ENCODE measurements at regions not wholly inside any gene's neighbourhood (a gene's known extent, or its start where the extent isn't known, plus 50 kb on each side); places are given as distances from the start of the nearest gene placed in this dataset.

- TF ChIP-seq CDX4 (CRISPR knock-in tag; IDR thresholded peaks at IDR 0.05; ENCODE audit: borderline replicate concordance) (no peak), FOXJ3 (CRISPR knock-in tag; IDR thresholded peaks at IDR 0.05; ENCODE audit: borderline replicate concordance) (no peak), ELF4 (CRISPR knock-in tag; IDR thresholded peaks at IDR 0.05; ENCODE audit: low read depth) (no peak), ERG (CRISPR knock-in tag; IDR thresholded peaks at IDR 0.05) (no peak), TEAD4 (CRISPR knock-in tag; IDR thresholded peaks at IDR 0.05) (no peak), MYBL2 (CRISPR knock-in tag; IDR thresholded peaks at IDR 0.05) (no peak), MLX (CRISPR knock-in tag; IDR thresholded peaks at IDR 0.05) (no peak)
Observed at GRCh38 chr13:77820431-77821149, 98.0 kb downstream of the EDNRB start (continued).

GRCh38 chr13:77817521-77817920 is 101.1 kb downstream of the EDNRB start:
- CTCF ChIA-PET: no interaction called here
- Mint-ChIP-seq H3K4me1 (no peaks in the 10 kb centered on the region), H3K9me3 (peaks cover 18% of the 10 kb centered on the region), H3K27me3 (ENCODE audit: low read depth) (no peaks in the 10 kb centered on the region; the same call in 1 of the 2 replicates), H3K27ac (no peak overlapping the region), H3K4me3 (no peak overlapping the region), H3K36me3 (no peaks in the 10 kb centered on the region)
- ATAC-seq (no peak), DNase-seq (ENCODE audit: low spot score) (no peak)
- no peak for TF ChIP-seq OVOL2 (CRISPR knock-in tag; IDR thresholded peaks at IDR 0.05; ENCODE audit: borderline replicate concordance)
- TF ChIP-seq NFATC4 (CRISPR knock-in tag; IDR thresholded peaks at IDR 0.05): no peak
- TF ChIP-seq ZNF219 (CRISPR knock-in tag; IDR thresholded peaks at IDR 0.05; ENCODE audit: borderline replicate concordance): no peak
- TF ChIP-seq ZNF138 (CRISPR knock-in tag; conservative IDR thresholded peaks at IDR 0.05): no peak
- TF ChIP-seq IRF1 (CRISPR knock-in tag; IDR thresholded peaks at IDR 0.05): no peak
- no peak for TF ChIP-seq EMX1 (CRISPR knock-in tag; IDR thresholded peaks at IDR 0.05)
- TF ChIP-seq, protein P1, sequence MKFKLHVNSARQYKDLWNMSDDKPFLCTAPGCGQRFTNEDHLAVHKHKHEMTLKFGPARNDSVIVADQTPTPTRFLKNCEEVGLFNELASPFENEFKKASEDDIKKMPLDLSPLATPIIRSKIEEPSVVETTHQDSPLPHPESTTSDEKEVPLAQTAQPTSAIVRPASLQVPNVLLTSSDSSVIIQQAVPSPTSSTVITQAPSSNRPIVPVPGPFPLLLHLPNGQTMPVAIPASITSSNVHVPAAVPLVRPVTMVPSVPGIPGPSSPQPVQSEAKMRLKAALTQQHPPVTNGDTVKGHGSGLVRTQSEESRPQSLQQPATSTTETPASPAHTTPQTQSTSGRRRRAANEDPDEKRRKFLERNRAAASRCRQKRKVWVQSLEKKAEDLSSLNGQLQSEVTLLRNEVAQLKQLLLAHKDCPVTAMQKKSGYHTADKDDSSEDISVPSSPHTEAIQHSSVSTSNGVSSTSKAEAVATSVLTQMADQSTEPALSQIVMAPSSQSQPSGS (CRISPR knock-in tag; IDR thresholded peaks at IDR 0.05; ENCODE audit: borderline replicate concordance, low read depth): no peak
- TF ChIP-seq NFE2L1 (CRISPR knock-in tag; IDR thresholded peaks at IDR 0.05): no peak
- TF ChIP-seq GRHL2 (CRISPR knock-in tag; IDR thresholded peaks at IDR 0.05; ENCODE audit: insufficient replicate concordance, severe bottlenecking): no peak
- TF ChIP-seq, protein P2, sequence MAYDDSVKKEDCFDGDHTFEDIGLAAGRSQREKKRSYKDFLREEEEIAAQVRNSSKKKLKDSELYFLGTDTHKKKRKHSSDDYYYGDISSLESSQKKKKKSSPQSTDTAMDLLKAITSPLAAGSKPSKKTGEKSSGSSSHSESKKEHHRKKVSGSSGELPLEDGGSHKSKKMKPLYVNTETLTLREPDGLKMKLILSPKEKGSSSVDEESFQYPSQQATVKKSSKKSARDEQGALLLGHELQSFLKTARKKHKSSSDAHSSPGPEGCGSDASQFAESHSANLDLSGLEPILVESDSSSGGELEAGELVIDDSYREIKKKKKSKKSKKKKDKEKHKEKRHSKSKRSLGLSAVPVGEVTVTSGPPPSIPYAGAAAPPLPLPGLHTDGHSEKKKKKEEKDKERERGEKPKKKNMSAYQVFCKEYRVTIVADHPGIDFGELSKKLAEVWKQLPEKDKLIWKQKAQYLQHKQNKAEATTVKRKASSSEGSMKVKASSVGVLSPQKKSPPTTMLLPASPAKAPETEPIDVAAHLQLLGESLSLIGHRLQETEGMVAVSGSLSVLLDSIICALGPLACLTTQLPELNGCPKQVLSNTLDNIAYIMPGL (CRISPR knock-in tag; IDR thresholded peaks at IDR 0.05): no peak
- TF ChIP-seq ZNF121 (CRISPR knock-in tag; IDR thresholded peaks at IDR 0.05): no peak
- POLR2A ChIA-PET: no interaction called here

All from WTC11 (cell line).